LHCN-M2 (cell line): ENCODE measurements at regions not wholly inside any gene's neighbourhood (a gene's known extent, or its start where the extent isn't known, plus 50 kb on each side); places are given as distances from the start of the nearest gene placed in this dataset.

Experiments used
- DNase-seq: peaks from one replicate; pipeline ENCODE4 v3.0.0-alpha.2; 2012; ENCODE audit warnings: low read depth

- no peak for DNase-seq
These were observed 944.0 kb upstream of the TSPY4 start for GRCh38 chrY:8393246-8393645.

- no peak for DNase-seq
These were observed 914.4 kb upstream of the TSPY4 start for GRCh38 chrY:8422906-8423305.

GRCh38 chrY:8426433-8426832, 910.8 kb upstream of the TSPY4 start:
- DNase-seq, result no peak

- DNase-seq, result no peak
These were observed 899.8 kb upstream of the TSPY4 start for GRCh38 chrY:8437510-8437909.

GRCh38 chrY:8442097-8442496, 895.2 kb upstream of the TSPY4 start:
- no peak for DNase-seq

GRCh38 chrY:8452963-8453362, 884.3 kb upstream of the TSPY4 start:
- DNase-seq, result no peak

- DNase-seq, result no peak
These were observed 870.5 kb upstream of the TSPY4 start for GRCh38 chrY:8466813-8467212.

GRCh38 chrY:8470249-8470648, 867.0 kb upstream of the TSPY4 start:
- DNase-seq, result no peak

- no peak for DNase-seq
These were observed 858.1 kb upstream of the TSPY4 start for GRCh38 chrY:8479141-8479540.

- no peak for DNase-seq
These were observed 848.3 kb upstream of the TSPY4 start for GRCh38 chrY:8488955-8489354.

GRCh38 chrY:8489880-8490630, 847.2 kb upstream of the TSPY4 start:
- no peak for DNase-seq

- DNase-seq, result no peak
These were observed 842.9 kb upstream of the TSPY4 start for GRCh38 chrY:8494396-8494795.

GRCh38 chrY:8495243-8495642, 842.0 kb upstream of the TSPY4 start:
- no peak for DNase-seq

GRCh38 chrY:8500888-8501287, 836.4 kb upstream of the TSPY4 start:
- DNase-seq, result no peak

- no peak for DNase-seq
These were observed 803.8 kb upstream of the TSPY4 start for GRCh38 chrY:8533468-8533867.

- no peak for DNase-seq
These were observed 801.6 kb upstream of the TSPY4 start for GRCh38 chrY:8535704-8536103.

- no peak for DNase-seq
These were observed 801.0 kb upstream of the TSPY4 start for GRCh38 chrY:8536277-8536676.

- DNase-seq, result peak; percentile 24
These were observed 796.0 kb upstream of the TSPY4 start for GRCh38 chrY:8541306-8541705.

GRCh38 chrY:8544715-8545114, 792.5 kb upstream of the TSPY4 start:
- no peak for DNase-seq

- no peak for DNase-seq
These were observed 789.3 kb upstream of the TSPY4 start for GRCh38 chrY:8547931-8548330.

- no peak for DNase-seq
These were observed 785.9 kb upstream of the TSPY4 start for GRCh38 chrY:8551323-8551722.

GRCh38 chrY:8552168-8552805, 785.0 kb upstream of the TSPY4 start:
- DNase-seq, result no peak

GRCh38 chrY:8553614-8554013, 783.6 kb upstream of the TSPY4 start:
- no peak for DNase-seq

GRCh38 chrY:8561385-8561784, 775.9 kb upstream of the TSPY4 start:
- DNase-seq, result no peak
